Stromal cell of bone marrow (primary cell): ENCODE measurements at regions not wholly inside any gene's neighbourhood (a gene's known extent, or its start where the extent isn't known, plus 50 kb on each side); places are given as distances from the start of the nearest gene placed in this dataset.
A peak's percentile ranks its signal among the peaks of the same experiment; 100 is the strongest.

Source experiments
- DNase-seq: peaks from one replicate; pipeline ENCODE4 v3.0.0-alpha.2; 2012; ENCODE audit warnings: low read depth

GRCh38 chr1:209222826-209223225 is 360.7 kb upstream of the CAMK1G start:
- no peak for DNase-seq

- DNase-seq, result no peak
These were observed 359.7 kb upstream of the CAMK1G start for GRCh38 chr1:209223791-209224190.

GRCh38 chr1:209224886-209225285 is 358.6 kb upstream of the CAMK1G start:
- DNase-seq, result no peak

- no peak for DNase-seq
These were observed 356.3 kb upstream of the CAMK1G start for GRCh38 chr1:209227171-209227570.

- DNase-seq, result no peak
These were observed 355.6 kb upstream of the CAMK1G start for GRCh38 chr1:209227941-209228340.

GRCh38 chr1:209229494-209230061 is 353.9 kb upstream of the CAMK1G start:
- no peak for DNase-seq

GRCh38 chr1:209230314-209230713 is 353.2 kb upstream of the CAMK1G start:
- no peak for DNase-seq

- no peak for DNase-seq
These were observed 351.9 kb upstream of the CAMK1G start for GRCh38 chr1:209231476-209232156.

GRCh38 chr1:209232197-209232596 is 351.3 kb upstream of the CAMK1G start:
- no peak for DNase-seq

GRCh38 chr1:209232759-209233158 is 350.8 kb upstream of the CAMK1G start:
- no peak for DNase-seq

GRCh38 chr1:209235166-209235565 is 348.3 kb upstream of the CAMK1G start:
- DNase-seq, result no peak

GRCh38 chr1:209238356-209238755 is 345.2 kb upstream of the CAMK1G start:
- no peak for DNase-seq

GRCh38 chr1:209240351-209240750 is 343.2 kb upstream of the CAMK1G start:
- DNase-seq, result no peak

- no peak for DNase-seq
These were observed 342.0 kb upstream of the CAMK1G start for GRCh38 chr1:209241487-209241886.

GRCh38 chr1:209248649-209249279 is 334.8 kb upstream of the CAMK1G start:
- peak; percentile 26 for DNase-seq

GRCh38 chr1:209249280-209249670 is 334.2 kb upstream of the CAMK1G start:
- DNase-seq, result no peak

- no peak for DNase-seq
These were observed 333.6 kb upstream of the CAMK1G start for GRCh38 chr1:209249785-209250440.

GRCh38 chr1:209250861-209251636 is 332.5 kb upstream of the CAMK1G start:
- no peak for DNase-seq

- no peak for DNase-seq
These were observed 326.7 kb upstream of the CAMK1G start for GRCh38 chr1:209256766-209257350.

GRCh38 chr1:209257454-209257853 is 326.1 kb upstream of the CAMK1G start:
- DNase-seq, result no peak

- no peak for DNase-seq
These were observed 323.4 kb upstream of the CAMK1G start for GRCh38 chr1:209260136-209260535.

GRCh38 chr1:209262631-209263030 is 320.9 kb upstream of the CAMK1G start:
- DNase-seq, result no peak
